ENCODE measurements at regions not wholly inside any gene's neighbourhood (a gene's known extent, or its start where the extent isn't known, plus 50 kb on each side); places are given as distances from the start of the nearest gene placed in this dataset.

GRCh38 chr10:125284875-125285597, 124.7 kb upstream of the CTBP2 start:
- TF ChIP-seq CTCF (IDR thresholded peaks at IDR 0.05), result no peak
- Histone ChIP-seq H3K4me3 (no peak overlapping the region), H3K27me3 (peaks cover 0 to 25% (median 9%) of the 10 kb centered on the region in 7 donors), H3K9me3 (peaks cover 0 to 16% (median 0%) of the 10 kb centered on the region in 11 donors), H3K27ac (no peak overlapping the region), H3K36me3 (no peaks in the 10 kb centered on the region), H3K4me1 (no peaks in the 10 kb centered on the region)
- DNase-seq (no peak), ATAC-seq (no peak)
- WGBS, 2 donors, result 78 to 80% methylated on average over 6 of the region's 6 CpGs
- intact Hi-C loops (cut with DNase I), result no loop called here

DNA sequence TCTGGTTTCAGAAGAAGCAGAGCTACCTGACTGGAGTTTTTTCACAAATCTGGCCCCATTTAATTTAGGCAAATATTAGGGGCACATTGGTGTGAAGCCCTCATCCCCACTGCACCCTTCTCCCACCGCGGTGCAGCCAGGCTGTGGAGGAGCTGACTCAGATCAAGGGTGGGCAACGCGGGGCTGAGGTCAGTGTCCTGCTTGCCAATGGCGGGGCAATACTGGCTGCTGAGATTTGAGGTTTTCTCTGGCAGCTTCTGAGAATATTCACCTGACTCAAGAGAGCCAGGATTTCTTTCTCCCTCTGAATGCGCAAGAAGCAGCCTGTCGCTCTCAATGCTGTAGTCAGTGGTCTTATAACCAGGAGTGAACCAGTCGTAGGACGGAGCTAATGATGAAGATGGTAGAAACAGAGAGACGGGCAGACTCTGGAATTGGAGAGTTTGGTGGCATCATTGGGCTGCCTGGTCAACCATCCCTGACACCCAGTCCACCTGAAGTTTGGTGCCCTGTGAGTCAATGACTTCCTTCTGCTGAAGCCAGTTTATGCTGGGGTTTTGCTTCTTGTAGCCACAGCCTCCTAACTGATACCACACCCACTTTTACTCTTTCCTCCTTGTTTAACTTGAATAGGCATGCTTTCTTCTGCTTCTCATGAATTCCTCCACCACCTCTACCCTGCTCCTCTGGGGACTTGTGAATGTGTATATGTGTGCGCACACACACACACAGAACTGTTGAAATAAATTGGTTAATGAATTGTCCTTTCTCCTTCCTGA, 123.7 kb upstream of the CTBP2 start:
- no peaks in the 10 kb centered on the region for H3K36me3 ChIP-seq
- H3K9me3 ChIP-seq, result peaks cover 0 to 8% (median 0%) of the 10 kb centered on the region in 11 donors
- peaks cover 0 to 31% (median 9%) of the 10 kb centered on the region in 7 donors for H3K27me3 ChIP-seq
- H3K27ac ChIP-seq, result no peak overlapping the region
- WGBS, 2 donors, result 95 to 98% methylated on average over 11 of the region's 11 CpGs
- no peaks in the 10 kb centered on the region for H3K4me1 ChIP-seq
- no peak for TF ChIP-seq CTCF (IDR thresholded peaks at IDR 0.05)
- no peak overlapping the region for H3K4me3 ChIP-seq
- DNase-seq (no peak), ATAC-seq (no peak)
- intact Hi-C loops (cut with DNase I), result no loop called here

DNA sequence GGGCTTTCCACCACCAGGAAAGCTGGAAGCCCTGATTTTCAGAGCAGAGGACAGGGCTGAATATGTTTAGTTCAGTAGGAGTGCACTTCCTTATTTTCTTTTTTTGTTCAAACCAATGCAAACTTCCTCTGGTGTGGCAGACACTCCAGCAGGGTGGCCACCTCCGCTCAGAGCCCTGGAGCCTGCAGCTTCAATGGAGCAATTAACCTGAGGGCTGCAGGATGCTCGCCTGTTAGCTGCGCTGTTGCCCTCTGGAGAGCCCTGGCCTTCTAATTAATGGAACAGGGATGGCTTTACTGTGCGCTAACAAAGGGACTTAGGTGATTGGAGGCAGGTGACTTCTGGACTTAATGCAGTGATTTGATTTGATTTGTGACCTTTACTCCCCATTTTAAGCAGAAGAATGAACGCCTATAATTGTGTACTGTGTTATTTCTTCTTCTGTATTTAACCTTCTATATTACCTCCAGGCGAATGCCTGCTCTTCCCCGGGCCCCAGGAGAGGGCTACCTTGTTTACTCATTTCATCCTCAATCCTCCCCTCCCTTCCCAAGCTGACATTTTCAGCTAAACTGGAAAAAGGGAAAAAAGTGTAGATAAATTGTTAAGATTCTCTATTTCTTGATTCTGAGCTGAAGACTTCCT, 123.0 kb upstream of the CTBP2 start:
- 68 to 69% methylated on average over 7 of the region's 7 CpGs for WGBS, 2 donors
- Histone ChIP-seq H3K27me3 (peaks cover 0 to 31% (median 9%) of the 10 kb centered on the region in 7 donors), H3K27ac (no peak overlapping the region), H3K36me3 (no peaks in the 10 kb centered on the region), H3K9me3 (peaks cover 0 to 5% (median 0%) of the 10 kb centered on the region in 11 donors), H3K4me1 (no peaks in the 10 kb centered on the region), H3K4me3 (no peak overlapping the region)
- TF ChIP-seq CTCF (IDR thresholded peaks at IDR 0.05), result no peak
- intact Hi-C loops (cut with DNase I), result no loop called here
- ATAC-seq (no peak), DNase-seq (no peak)

DNA sequence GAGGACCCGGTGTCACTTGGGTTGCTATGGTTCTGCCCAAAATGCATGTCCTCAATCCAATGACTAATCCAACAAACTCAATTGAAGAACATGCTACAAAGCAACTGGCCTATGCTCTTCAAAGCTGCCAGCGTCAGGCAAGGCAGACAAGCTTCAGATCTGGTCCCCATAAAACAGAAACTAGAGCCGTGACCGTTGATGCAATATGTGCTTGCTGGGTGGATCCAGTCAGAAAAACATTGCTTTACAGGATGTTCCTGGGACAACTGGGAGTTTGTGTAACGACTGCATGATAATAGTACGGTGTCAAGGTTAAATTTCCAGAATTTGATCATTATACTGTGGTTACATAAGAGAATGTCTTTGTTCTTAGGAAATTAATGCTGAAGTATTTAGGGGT, 120.7 kb upstream of the CTBP2 start:
- Histone ChIP-seq H3K27me3 (peaks cover 0 to 25% (median 9%) of the 10 kb centered on the region in 7 donors), H3K9me3 (peaks cover 0 to 15% (median 4%) of the 10 kb centered on the region in 11 donors), H3K4me1 (no peaks in the 10 kb centered on the region), H3K27ac (no peak overlapping the region), H3K4me3 (no peak overlapping the region), H3K36me3 (no peaks in the 10 kb centered on the region)
- DNase-seq, result no peak
- 66 to 72% methylated on average over 6 of the region's 6 CpGs for WGBS, 2 donors
- intact Hi-C loops (cut with DNase I), result no loop called here
- TF ChIP-seq CTCF (IDR thresholded peaks at IDR 0.05), result no peak
- ATAC-seq, result no peak
